ENCODE measurements at regions not wholly inside any gene's neighbourhood (a gene's known extent, or its start where the extent isn't known, plus 50 kb on each side); places are given as distances from the start of the nearest gene placed in this dataset.

GRCh38 chr6:25018568-25018954 lies 82.8 kb upstream of the RIPOR2 start:
- H3K27ac Mint-ChIP-seq, result no peak overlapping the region
- no peak for DNase-seq
- peaks cover 44% of the 10 kb centered on the region for H3K4me1 Mint-ChIP-seq
- no peak overlapping the region for H3K4me3 Mint-ChIP-seq
- no peak for ATAC-seq
- no peaks in the 10 kb centered on the region for H3K27me3 Mint-ChIP-seq
- H3K9me3 Mint-ChIP-seq, result no peaks in the 10 kb centered on the region
- H3K36me3 Mint-ChIP-seq (ENCODE audit: low read depth), result no peaks in the 10 kb centered on the region

GRCh38 chr6:25022140-25022553 lies 86.4 kb upstream of the RIPOR2 start:
- H3K36me3 Mint-ChIP-seq (ENCODE audit: low read depth), result no peaks in the 10 kb centered on the region
- DNase-seq (no peak), ATAC-seq (no peak)
- H3K27ac Mint-ChIP-seq, result peak overlapping the region; percentile 19
- no peaks in the 10 kb centered on the region for H3K9me3 Mint-ChIP-seq
- H3K4me3 Mint-ChIP-seq, result no peak overlapping the region
- H3K27me3 Mint-ChIP-seq, result no peaks in the 10 kb centered on the region
- peaks cover 44% of the 10 kb centered on the region for H3K4me1 Mint-ChIP-seq

GRCh38 chr6:25023781-25024180 lies 88.0 kb upstream of the RIPOR2 start:
- Mint-ChIP-seq H3K4me3 (no peak overlapping the region), H3K27me3 (no peaks in the 10 kb centered on the region), H3K9me3 (no peaks in the 10 kb centered on the region), H3K27ac (no peak overlapping the region), H3K36me3 (ENCODE audit: low read depth) (no peaks in the 10 kb centered on the region), H3K4me1 (peaks cover 48% of the 10 kb centered on the region)
- DNase-seq (no peak), ATAC-seq (no peak)

- Mint-ChIP-seq H3K27ac (peak overlapping the region; percentile 55), H3K36me3 (ENCODE audit: low read depth) (no peaks in the 10 kb centered on the region), H3K4me1 (peaks cover 50% of the 10 kb centered on the region), H3K4me3 (no peak overlapping the region), H3K27me3 (no peaks in the 10 kb centered on the region), H3K9me3 (no peaks in the 10 kb centered on the region)
- DNase-seq (no peak), ATAC-seq (no peak)
Observed at GRCh38 chr6:25024821-25025220, 89.1 kb upstream of the RIPOR2 start.

GRCh38 chr6:25025248-25025918 lies 89.6 kb upstream of the RIPOR2 start:
- no peaks in the 10 kb centered on the region for H3K9me3 Mint-ChIP-seq
- ATAC-seq, result no peak
- H3K4me1 Mint-ChIP-seq, result peaks cover 50% of the 10 kb centered on the region
- no peaks in the 10 kb centered on the region for H3K27me3 Mint-ChIP-seq
- DNase-seq, result no peak
- H3K27ac Mint-ChIP-seq, result peak overlapping the region; percentile 78
- H3K36me3 Mint-ChIP-seq (ENCODE audit: low read depth), result no peaks in the 10 kb centered on the region
- peak overlapping the region; percentile 38 for H3K4me3 Mint-ChIP-seq

- Mint-ChIP-seq H3K27ac (peak overlapping the region; percentile 78), H3K36me3 (ENCODE audit: low read depth) (no peaks in the 10 kb centered on the region), H3K9me3 (no peaks in the 10 kb centered on the region), H3K27me3 (no peaks in the 10 kb centered on the region), H3K4me1 (peaks cover 50% of the 10 kb centered on the region), H3K4me3 (peak overlapping the region; percentile 38)
- ATAC-seq, result peak; percentile 49
- DNase-seq, result no peak
Observed at GRCh38 chr6:25025919-25026301, 90.2 kb upstream of the RIPOR2 start.

GRCh38 chr6:25026723-25027122 lies 91.0 kb upstream of the RIPOR2 start:
- Mint-ChIP-seq H3K9me3 (no peaks in the 10 kb centered on the region), H3K27ac (peak overlapping the region; percentile 78), H3K4me3 (no peak overlapping the region), H3K36me3 (ENCODE audit: low read depth) (no peaks in the 10 kb centered on the region), H3K27me3 (no peaks in the 10 kb centered on the region), H3K4me1 (peaks cover 49% of the 10 kb centered on the region)
- no peak for ATAC-seq
- DNase-seq, result no peak

- Mint-ChIP-seq H3K27me3 (no peaks in the 10 kb centered on the region), H3K27ac (peak overlapping the region; percentile 76), H3K9me3 (no peaks in the 10 kb centered on the region), H3K36me3 (ENCODE audit: low read depth) (no peaks in the 10 kb centered on the region), H3K4me3 (peak overlapping the region; percentile 69), H3K4me1 (peaks cover 44% of the 10 kb centered on the region)
- ATAC-seq (peak; percentile 94), DNase-seq (peak; percentile 69)
Observed at GRCh38 chr6:25027221-25027916, 91.6 kb upstream of the RIPOR2 start.

GRCh38 chr6:25028328-25028727 lies 92.6 kb upstream of the RIPOR2 start:
- Mint-ChIP-seq H3K36me3 (ENCODE audit: low read depth) (no peaks in the 10 kb centered on the region), H3K27ac (no peak overlapping the region), H3K4me1 (peaks cover 44% of the 10 kb centered on the region), H3K4me3 (no peak overlapping the region), H3K9me3 (no peaks in the 10 kb centered on the region), H3K27me3 (no peaks in the 10 kb centered on the region)
- DNase-seq (no peak), ATAC-seq (no peak)

- Mint-ChIP-seq H3K4me1 (peaks cover 38% of the 10 kb centered on the region), H3K27ac (no peak overlapping the region), H3K27me3 (no peaks in the 10 kb centered on the region), H3K36me3 (ENCODE audit: low read depth) (no peaks in the 10 kb centered on the region), H3K4me3 (no peak overlapping the region), H3K9me3 (no peaks in the 10 kb centered on the region)
- ATAC-seq (no peak), DNase-seq (no peak)
Observed at GRCh38 chr6:25032934-25033333, 97.2 kb upstream of the RIPOR2 start.

- ATAC-seq, result no peak
- Mint-ChIP-seq H3K27me3 (no peaks in the 10 kb centered on the region), H3K27ac (peak overlapping the region; percentile 85), H3K9me3 (no peaks in the 10 kb centered on the region), H3K4me1 (peaks cover 44% of the 10 kb centered on the region), H3K4me3 (peak overlapping the region; percentile 85), H3K36me3 (ENCODE audit: low read depth) (peaks cover 3% of the 10 kb centered on the region)
- no peak for DNase-seq
Observed at GRCh38 chr6:25034431-25034921, 98.7 kb upstream of the RIPOR2 start.

- H3K36me3 Mint-ChIP-seq (ENCODE audit: low read depth), result peaks cover 3% of the 10 kb centered on the region
- H3K4me3 Mint-ChIP-seq, result peak overlapping the region; percentile 85
- ATAC-seq (no peak), DNase-seq (no peak)
- H3K9me3 Mint-ChIP-seq, result no peaks in the 10 kb centered on the region
- peak overlapping the region; percentile 85 for H3K27ac Mint-ChIP-seq
- H3K27me3 Mint-ChIP-seq, result no peaks in the 10 kb centered on the region
- peaks cover 51% of the 10 kb centered on the region for H3K4me1 Mint-ChIP-seq
Observed at GRCh38 chr6:25035174-25035511, 99.4 kb upstream of the RIPOR2 start.

GRCh38 chr6:25035512-25036435 lies 100.0 kb upstream of the RIPOR2 start:
- no peak for DNase-seq
- H3K9me3 Mint-ChIP-seq, result no peaks in the 10 kb centered on the region
- peak; percentile 30 for ATAC-seq
- H3K27me3 Mint-ChIP-seq, result no peaks in the 10 kb centered on the region
- peaks cover 56% of the 10 kb centered on the region for H3K4me1 Mint-ChIP-seq
- H3K36me3 Mint-ChIP-seq (ENCODE audit: low read depth), result peaks cover 4% of the 10 kb centered on the region
- peak overlapping the region; percentile 85 for H3K27ac Mint-ChIP-seq
- peak overlapping the region; percentile 85 for H3K4me3 Mint-ChIP-seq

- H3K27ac Mint-ChIP-seq, result peak overlapping the region; percentile 85
- peak overlapping the region; percentile 85 for H3K4me3 Mint-ChIP-seq
- H3K4me1 Mint-ChIP-seq, result peaks cover 63% of the 10 kb centered on the region
- DNase-seq (no peak), ATAC-seq (no peak)
- H3K9me3 Mint-ChIP-seq, result no peaks in the 10 kb centered on the region
- peaks cover 6% of the 10 kb centered on the region for H3K36me3 Mint-ChIP-seq (ENCODE audit: low read depth)
- H3K27me3 Mint-ChIP-seq, result no peaks in the 10 kb centered on the region
Observed at GRCh38 chr6:25036461-25036860, 100.7 kb upstream of the RIPOR2 start.

Data from activated naive CD8-positive, alpha-beta T cell treated with anti-CD3 and anti-CD28 coated beads, Interleukin-2, amount 50 U/mL, for 24 hours (primary cell).